B cell (primary cell): ENCODE measurements at regions not wholly inside any gene's neighbourhood (a gene's known extent, or its start where the extent isn't known, plus 50 kb on each side); places are given as distances from the start of the nearest gene placed in this dataset.

Experiments
- ATAC-seq: fragments of 200-7000 bp; cut with Tn5 transposase; one replicate; pipeline ENCODE4 v1.10.0; 2021; ENCODE audit warnings: low read depth, mild to moderate bottlenecking, moderate number of reproducible peaks, moderate library complexity
- CTCF ChIA-PET: fragments of 350-600 bp; sonication (Branson Sonifier 250); formaldehyde crosslinking; loops from one replicate; lab custom pipeline; 2021; ENCODE audit warnings: antibody characterized with exemption, inconsistent platforms; lab: Charles Lee
- POLR2A ChIA-PET: fragments of 350-600 bp; sonication (Branson Sonifier 250); formaldehyde crosslinking; loops from one replicate; lab custom pipeline; 2021; ENCODE audit warnings: antibody characterized with exemption; lab: Charles Lee
- DNase-seq: peaks from one replicate; pipeline ENCODE4 v3.0.0; 2013
- H2AFZ ChIP-seq: 2 replicates; pipeline ENCODE4 v1.6.1; 2012; ENCODE audit warnings: mild to moderate bottlenecking, low read depth, low read length; ENCODE audit not compliant: insufficient read depth, poor library complexity, severe bottlenecking
- H3K27ac ChIP-seq, 2 donors: 1 replicate in 1 of 2; 2 replicates in 1 of 2; pipeline ENCODE4 v1.5.1; 2012 to 2013; ENCODE audit warnings: low read length in 2 of 2, mild to moderate bottlenecking in 2 of 2, moderate library complexity in 1 of 2
- H3K27me3 ChIP-seq, 4 experiments: fragments of 200-600 bp in 1 of 4; sonication (generic) in 1 of 4; replicated peaks in 1 of 4; 1 replicate in 2 of 4; 2 replicates in 2 of 4; pipeline versions ENCODE4 v1.6.1 to v1.7.0; 2013 to 2016; ENCODE audit warnings: low read length in 3 of 4, mild to moderate bottlenecking in 2 of 4, mixed read lengths in 1 of 4, moderate library complexity in 1 of 4; ENCODE audit not compliant: insufficient read depth in 4 of 4, control insufficient read depth in 3 of 4; ENCODE audit errors: control extremely low read depth in 1 of 4
- H3K36me3 ChIP-seq, 2 experiments: replicated peaks in 1 of 2; 1 replicate in 1 of 2; 2 replicates in 1 of 2; pipeline versions ENCODE4 v1.6.1 to v1.7.1; 2013; ENCODE audit warnings: low read length in 1 of 2; ENCODE audit not compliant: insufficient read depth in 2 of 2, control insufficient read depth in 1 of 2; ENCODE audit errors: control extremely low read depth in 1 of 2, extremely low read depth in 1 of 2
- H3K4me1 ChIP-seq, 2 donors: fragments of 200-600 bp in 1 of 2; sonication (generic) in 1 of 2; 1 replicate in 1 of 2; 2 replicates in 1 of 2; pipeline versions ENCODE4 v1.5.1 to v1.6.1; 2013 to 2017; ENCODE audit warnings: low read length in 2 of 2; ENCODE audit not compliant: control insufficient read depth in 2 of 2, insufficient read depth in 2 of 2
- H3K4me2 ChIP-seq: replicated peaks from 2 replicates; pipeline ENCODE3; 2012; ENCODE audit warnings: mild to moderate bottlenecking, low read depth, low read length; ENCODE audit not compliant: poor library complexity, severe bottlenecking
- H3K4me3 ChIP-seq, 5 experiments: fragments of 200-600 bp in 1 of 5; sonication (generic) in 1 of 5; 1 replicate in 3 of 5; 2 replicates in 2 of 5; pipeline versions ENCODE4 v1.5.1 to v1.7.0; 2011 to 2016; ENCODE audit warnings: low read length in 4 of 5, mild to moderate bottlenecking in 4 of 5, low read depth in 2 of 5, control low read depth in 1 of 5, moderate library complexity in 1 of 5; ENCODE audit not compliant: insufficient read depth in 1 of 5; ENCODE audit errors: control extremely low read depth in 1 of 5, extremely low read depth in 1 of 5
- H3K79me2 ChIP-seq: fragments of 200-600 bp; sonication (generic); one replicate; pipeline ENCODE4 v1.6.0; 2016; ENCODE audit warnings: low read length; ENCODE audit not compliant: control insufficient read depth, insufficient read depth
- H3K9ac ChIP-seq: fragments of 200-600 bp; sonication (generic); 2 replicates; pipeline ENCODE4 v1.6.1; 2017; ENCODE audit warnings: mild to moderate bottlenecking, low read length, moderate library complexity
- H3K9me3 ChIP-seq, 3 donors: one replicate each; pipeline versions ENCODE4 v1.6.1 to v1.7.1; 2013; ENCODE audit warnings: low read length in 2 of 3; ENCODE audit not compliant: control insufficient read depth in 2 of 3, insufficient read depth in 1 of 3; ENCODE audit errors: control extremely low read depth in 1 of 3
- H4K20me1 ChIP-seq: 2 replicates; pipeline ENCODE4 v1.6.0; 2012; ENCODE audit warnings: mild to moderate bottlenecking, low read length; ENCODE audit not compliant: insufficient read depth, control insufficient read depth, poor library complexity, severe bottlenecking
- H3K27ac Mint-ChIP-seq: one replicate; pipeline ENCODE4 v1.8.0; 2021; ENCODE audit warnings: mixed read lengths
- H3K27me3 Mint-ChIP-seq: one replicate; pipeline ENCODE4 v1.8.0; 2021; ENCODE audit warnings: mixed read lengths
- H3K4me1 Mint-ChIP-seq: one replicate; pipeline ENCODE4 v1.8.0; 2021; ENCODE audit warnings: mixed read lengths
- H3K4me3 Mint-ChIP-seq: one replicate; pipeline ENCODE4 v1.8.0; 2021; ENCODE audit warnings: mixed read lengths
- H3K9me3 Mint-ChIP-seq: one replicate; pipeline ENCODE4 v1.8.0; 2022; ENCODE audit warnings: mixed read lengths; ENCODE audit not compliant: insufficient read depth
- EZH2 ChIP-seq: IDR thresholded peaks from 2 replicates; pipeline ENCODE4 v1.6.1; 2012; ENCODE audit warnings: borderline replicate concordance, low read depth, mild to moderate bottlenecking, moderate library complexity, low read length; ENCODE audit not compliant: insufficient read depth, poor library complexity, severe bottlenecking
- WGBS: methylation state at CpG from one replicate; pipeline ENCODE4 v1.1.5; 2013; ENCODE audit warnings: missing lambda C conversion rate; ENCODE audit not compliant: insufficient coverage; 5-methylcytosine and 5-hydroxymethylcytosine counted together
- intact Hi-C: fragments of 100-400 bp; cut with micrococcal nuclease; formaldehyde crosslinking; loops from one replicate; pipeline ENCODE4 v1.10.0; 2022
- TF ChIP-seq, protein P1 (sequence below): fragments of 200-600 bp; IDR thresholded peaks from one replicate; pipeline ENCODE4 v1.8.0; 2022; ENCODE audit warnings: antibody characterized with exemption, mild to moderate bottlenecking

DNA sequence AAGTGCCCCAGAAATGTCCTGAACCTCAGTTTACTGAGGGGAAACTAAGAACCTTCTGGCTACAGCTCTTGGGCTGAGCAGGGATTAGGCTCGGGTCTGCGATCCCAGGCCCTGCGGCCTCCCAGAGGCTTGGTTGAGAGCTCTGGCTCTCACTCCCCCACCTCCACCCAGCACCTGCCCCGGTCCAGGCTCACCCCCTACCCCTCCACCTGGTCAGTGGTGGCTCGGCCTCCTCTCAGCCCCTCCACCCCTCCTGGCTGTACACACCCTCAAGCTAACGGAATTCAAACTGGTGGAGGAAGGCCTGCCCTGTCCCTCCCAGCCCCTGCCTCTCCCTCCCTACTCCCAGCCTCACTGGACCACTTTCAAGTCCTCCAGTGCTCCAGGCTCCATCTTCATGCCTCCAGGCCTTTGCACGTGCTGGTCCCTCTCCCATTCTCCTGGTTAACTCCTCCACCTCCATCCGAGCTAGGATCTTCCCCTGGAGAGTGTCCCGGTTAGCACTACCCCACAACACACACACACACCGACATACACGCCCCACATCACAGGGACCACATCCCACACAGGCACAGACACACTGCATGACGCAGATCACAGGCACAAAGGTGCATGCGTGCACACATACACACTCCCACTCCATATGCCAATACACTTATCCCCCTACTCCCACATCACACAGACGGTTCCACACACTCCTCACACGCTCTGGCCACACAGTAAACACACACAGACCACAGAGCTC is 130.9 kb downstream of the C9orf50 start:
- intact Hi-C loops: loop anchor here (2.0 to 5.0 kb wide), 2 partner anchors 122 to 349 kb away; no protein-coding TSS in a partner anchor

More for the DNA sequence above, 130.9 kb downstream of the C9orf50 start:
- Histone ChIP-seq H3K9ac (no peak overlapping the region), H3K4me3 (no peak overlapping the region), H2AFZ (no peak overlapping the region), H3K27ac (no peak overlapping the region), H3K79me2 (no peaks in the 10 kb centered on the region), H3K4me1 (peaks cover 9 to 14% of the 10 kb centered on the region in 2 donors), H3K36me3 (no peaks in the 10 kb centered on the region), H4K20me1 (no peaks in the 10 kb centered on the region), H3K9me3 (no peaks in the 10 kb centered on the region), H3K4me2 (no peak overlapping the region), H3K27me3 (peaks cover 0 to 27% (median 2%) of the 10 kb centered on the region in 4 experiments)
- Mint-ChIP-seq H3K27ac (peak overlapping the region; percentile 87), H3K27me3 (peaks cover 18% of the 10 kb centered on the region), H3K4me1 (peaks cover 24% of the 10 kb centered on the region), H3K4me3 (peak overlapping the region; percentile 91), H3K9me3 (no peaks in the 10 kb centered on the region)
- TF ChIP-seq EZH2: no peak
- TF ChIP-seq, protein P1, sequence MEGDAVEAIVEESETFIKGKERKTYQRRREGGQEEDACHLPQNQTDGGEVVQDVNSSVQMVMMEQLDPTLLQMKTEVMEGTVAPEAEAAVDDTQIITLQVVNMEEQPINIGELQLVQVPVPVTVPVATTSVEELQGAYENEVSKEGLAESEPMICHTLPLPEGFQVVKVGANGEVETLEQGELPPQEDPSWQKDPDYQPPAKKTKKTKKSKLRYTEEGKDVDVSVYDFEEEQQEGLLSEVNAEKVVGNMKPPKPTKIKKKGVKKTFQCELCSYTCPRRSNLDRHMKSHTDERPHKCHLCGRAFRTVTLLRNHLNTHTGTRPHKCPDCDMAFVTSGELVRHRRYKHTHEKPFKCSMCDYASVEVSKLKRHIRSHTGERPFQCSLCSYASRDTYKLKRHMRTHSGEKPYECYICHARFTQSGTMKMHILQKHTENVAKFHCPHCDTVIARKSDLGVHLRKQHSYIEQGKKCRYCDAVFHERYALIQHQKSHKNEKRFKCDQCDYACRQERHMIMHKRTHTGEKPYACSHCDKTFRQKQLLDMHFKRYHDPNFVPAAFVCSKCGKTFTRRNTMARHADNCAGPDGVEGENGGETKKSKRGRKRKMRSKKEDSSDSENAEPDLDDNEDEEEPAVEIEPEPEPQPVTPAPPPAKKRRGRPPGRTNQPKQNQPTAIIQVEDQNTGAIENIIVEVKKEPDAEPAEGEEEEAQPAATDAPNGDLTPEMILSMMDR: no peak
- DNase-seq (no peak), ATAC-seq (no peak)
- WGBS: 84% methylated on average over 15 of the region's 15 CpGs
- CTCF ChIA-PET: interaction anchor here (1.8 kb wide), 1 partner anchor 358 kb away, joined by 5 read pairs; no protein-coding TSS in a partner anchor
- POLR2A ChIA-PET: interaction anchor here (0.7 kb wide), 3 partner anchors 29 to 153 kb away, joined by 3 to 5 read pairs (median 4); no protein-coding TSS in a partner anchor
